ENCODE measurements at regions not wholly inside any gene's neighbourhood (a gene's known extent, or its start where the extent isn't known, plus 50 kb on each side); places are given as distances from the start of the nearest gene placed in this dataset.
"Not testable (repeated sequence)": the region's sequence is repeated elsewhere in the genome, so short reads cannot be mapped to it uniquely, and the experiment has no call there.

DNA sequence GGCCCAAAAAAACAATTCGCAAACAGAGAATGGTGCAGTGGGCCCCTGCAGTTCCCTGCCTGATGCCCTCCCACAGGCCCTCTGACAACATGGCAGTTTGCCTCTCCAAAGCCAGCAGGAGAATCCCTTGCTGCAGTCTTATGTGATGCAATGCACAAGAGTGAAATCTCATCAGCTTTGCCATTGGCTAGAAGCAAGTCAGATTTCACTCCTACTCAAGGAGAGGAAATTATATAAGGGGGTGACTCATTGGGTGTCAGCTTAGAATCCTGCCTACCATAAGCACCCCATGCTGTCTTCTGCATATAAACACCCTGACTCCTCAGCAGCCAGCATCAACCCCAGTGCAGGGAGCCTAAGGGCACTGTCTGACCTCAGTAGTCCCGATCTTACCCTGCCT is 157.3 kb upstream of the LDB2 start:
- DNase-seq: peak in 1 of 4 experiments; percentile 5

DNA sequence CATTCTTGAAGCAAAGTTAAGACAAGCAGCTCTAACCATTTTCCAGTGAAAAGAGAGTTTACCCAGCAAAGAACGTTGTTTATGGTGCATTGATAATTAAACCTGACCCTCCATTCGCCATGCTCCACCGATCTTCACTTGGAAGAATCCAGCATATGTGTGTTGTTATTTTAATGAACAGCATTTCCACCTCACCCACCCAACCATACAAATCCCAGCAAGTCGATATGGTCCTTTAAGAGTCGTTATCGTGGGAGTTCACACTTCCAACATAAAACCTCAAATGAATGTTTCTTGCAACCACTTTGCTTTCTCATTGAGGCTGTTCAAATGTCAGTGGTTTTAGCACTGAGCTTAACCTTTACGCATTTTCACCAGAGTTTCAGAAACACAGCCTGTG is 147.4 kb upstream of the LDB2 start:
- DNase-seq: no peak

DNA sequence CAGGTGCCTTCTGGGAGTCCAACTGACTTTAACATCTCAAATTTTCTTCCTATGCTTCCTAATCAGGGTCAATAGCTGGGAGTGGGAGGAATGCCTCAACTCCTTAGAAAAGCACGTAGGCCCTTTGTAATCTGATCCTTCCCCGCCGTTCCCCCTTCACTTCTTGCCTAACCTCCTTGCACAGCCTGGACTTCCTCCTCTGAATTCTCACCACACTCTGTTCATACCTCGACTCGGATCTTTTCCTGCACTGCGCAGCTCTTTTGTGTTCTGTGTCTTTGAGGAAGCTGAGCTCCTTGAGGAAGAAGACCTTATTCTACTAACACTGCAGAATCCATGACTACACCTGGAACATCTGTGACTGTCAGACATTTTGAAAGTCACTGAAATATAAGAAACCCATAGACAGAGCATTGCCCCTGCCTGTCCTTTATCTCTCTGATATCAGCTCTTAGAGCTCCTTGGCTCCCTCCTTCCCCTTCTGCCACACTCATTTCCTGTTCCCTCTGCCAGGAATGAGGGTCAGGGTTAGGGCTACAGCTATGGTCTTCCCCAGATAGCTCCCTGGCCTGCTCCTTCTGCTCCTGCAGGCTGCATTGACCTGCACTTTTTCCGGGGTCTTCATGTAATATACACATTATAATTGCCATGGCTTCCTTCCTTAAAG is 140.2 kb upstream of the LDB2 start:
- DNase-seq: no peak

DNA sequence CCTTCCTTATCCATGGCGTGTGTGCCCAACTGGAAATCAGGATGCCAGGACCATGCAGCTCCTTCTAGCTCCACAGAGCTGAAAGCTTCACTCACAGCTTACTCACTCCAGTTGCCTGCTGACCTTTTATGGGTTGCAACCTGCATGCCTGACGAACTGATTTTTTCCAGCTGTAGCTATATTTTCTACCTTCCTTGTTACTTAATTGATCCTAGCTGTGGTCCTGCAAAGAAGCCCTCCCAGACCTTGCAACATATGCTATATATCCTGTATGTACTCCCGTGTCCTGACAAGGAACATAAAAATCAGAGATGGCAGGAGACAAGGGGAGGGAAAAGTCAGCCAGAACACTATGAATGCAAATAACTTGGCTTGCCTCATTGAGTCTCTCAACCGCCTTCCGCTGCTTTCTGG is 135.3 kb upstream of the LDB2 start:
- DNase-seq: no peak

DNA sequence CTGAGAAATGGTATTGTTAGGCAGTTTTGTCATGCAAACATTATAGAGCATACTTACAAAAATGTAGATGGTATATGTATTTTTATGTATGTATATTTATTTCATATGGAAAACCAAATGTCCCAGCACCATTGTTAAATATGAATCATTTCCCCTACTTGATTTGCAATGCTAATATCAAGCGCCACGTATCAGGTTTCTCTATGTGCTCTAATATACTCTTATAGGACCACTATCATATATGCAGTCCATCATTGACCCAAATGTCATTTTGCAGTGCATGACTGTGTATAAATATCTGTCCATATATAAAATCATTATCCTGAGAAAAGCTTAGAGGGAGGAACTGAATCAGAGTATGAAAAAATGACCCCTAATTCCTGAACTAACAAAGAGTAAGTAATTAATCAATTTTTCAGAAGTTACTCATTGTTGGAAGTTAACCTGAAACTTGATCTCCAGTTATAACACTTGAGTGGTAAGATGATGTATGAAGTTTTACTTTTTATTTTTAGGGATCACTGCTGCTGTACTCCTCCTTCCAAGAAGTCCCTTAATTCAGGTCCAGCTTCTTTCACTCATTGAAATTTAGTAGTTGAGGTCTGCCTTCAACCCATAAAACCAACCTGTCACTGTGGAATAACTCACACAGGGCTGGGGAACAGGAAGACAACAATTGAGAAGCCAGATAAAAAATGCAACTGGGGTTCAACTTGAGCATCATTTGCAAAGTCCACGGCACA is 134.8 kb upstream of the LDB2 start:
- DNase-seq: no peak

DNA sequence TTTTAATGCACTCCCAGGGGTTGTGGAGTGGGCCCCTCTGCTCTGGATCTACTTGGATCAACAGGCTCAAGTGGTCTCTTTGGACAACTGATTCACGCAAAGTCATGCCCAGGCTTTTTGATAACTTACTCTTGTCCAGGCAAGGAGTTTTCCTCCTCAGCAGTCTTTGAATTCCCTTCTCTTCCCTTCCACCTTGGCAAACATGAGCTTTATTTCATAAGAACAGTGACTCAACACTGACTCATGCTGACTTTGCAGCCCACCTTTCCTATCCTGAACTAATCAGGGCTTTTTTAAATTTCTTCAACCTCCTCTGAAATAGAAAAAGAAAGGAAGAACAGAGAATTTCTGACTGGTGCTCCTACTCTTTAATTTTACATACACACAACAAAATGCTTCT is 132.1 kb upstream of the LDB2 start:
- DNase-seq: no peak

DNA sequence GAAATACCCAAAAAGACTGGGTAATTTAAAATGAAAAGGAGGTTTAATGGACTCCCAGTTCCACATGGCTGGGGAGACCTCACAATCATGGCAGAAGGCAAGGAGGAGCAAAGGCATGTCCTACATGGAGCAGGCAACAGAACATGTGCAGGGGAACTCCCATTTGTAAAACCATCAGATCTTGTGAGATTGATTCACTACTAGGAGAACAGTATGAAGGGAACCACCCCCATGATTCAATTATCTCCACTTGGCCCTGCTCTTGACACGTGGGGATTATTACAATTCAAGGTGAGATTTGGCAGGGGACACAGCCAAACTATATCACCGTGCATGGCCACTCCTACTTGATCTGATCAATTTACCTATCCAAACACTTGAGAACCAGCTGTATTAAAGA is 131.5 kb upstream of the LDB2 start:
- DNase-seq: no peak

DNA sequence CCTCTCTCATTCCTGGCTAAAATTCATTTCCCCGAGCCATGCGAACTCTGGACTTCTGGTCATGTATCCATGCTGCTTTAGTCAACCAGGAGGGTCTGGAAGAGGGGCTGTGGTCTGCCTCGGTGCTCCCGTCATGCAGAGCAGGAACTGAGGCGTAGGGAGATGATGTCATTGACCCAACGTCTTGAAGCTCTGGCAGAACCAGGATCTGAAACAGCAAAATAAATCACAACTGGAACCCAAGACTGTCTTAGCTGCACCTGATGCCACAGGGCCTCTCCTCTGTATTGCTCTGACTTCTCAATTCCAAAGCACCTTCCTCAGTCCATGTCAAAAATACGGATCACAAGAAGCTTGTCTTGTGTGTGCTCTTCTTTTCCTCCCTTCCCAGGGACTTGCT is 131.0 kb upstream of the LDB2 start:
- DNase-seq: no peak

DNA sequence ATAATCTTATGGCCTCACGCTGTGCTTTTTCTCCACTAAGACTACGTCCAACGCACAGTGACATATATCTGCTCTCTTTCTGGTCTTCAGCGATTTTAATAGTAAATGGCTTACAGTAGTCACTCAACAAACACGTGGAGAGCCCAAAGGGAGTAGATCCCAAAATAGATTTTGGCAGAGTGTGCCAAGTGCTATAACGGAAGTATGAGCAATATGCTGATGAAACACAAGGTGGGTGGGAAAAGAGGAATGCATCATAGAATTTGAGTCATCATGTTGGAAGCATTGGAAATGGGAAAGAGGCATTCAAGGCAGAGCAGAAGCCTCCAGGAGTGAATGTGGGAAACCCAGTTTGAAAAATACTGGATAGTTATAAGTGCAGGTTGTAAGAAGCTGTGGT is 129.1 kb upstream of the LDB2 start:
- DNase-seq: no peak

DNA sequence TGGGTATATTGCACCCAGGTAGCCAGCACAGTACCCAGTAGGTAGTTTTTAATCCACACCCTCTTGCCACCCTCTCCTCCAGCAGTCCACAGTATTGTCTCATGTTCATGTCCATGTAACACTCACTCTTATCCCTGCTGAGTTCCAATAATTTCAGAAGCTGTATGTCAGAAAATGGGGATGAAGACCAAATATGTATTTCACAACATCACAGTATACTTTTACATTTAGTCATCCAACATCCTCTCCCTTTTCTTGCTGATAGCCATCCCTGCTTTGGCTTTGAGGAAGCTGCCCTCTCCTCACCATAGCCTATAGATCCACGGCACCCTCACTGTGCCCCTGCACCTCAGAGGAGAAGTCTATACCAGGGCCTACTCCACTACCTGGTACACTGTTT is 126.0 kb upstream of the LDB2 start:
- no peak for DNase-seq

DNA sequence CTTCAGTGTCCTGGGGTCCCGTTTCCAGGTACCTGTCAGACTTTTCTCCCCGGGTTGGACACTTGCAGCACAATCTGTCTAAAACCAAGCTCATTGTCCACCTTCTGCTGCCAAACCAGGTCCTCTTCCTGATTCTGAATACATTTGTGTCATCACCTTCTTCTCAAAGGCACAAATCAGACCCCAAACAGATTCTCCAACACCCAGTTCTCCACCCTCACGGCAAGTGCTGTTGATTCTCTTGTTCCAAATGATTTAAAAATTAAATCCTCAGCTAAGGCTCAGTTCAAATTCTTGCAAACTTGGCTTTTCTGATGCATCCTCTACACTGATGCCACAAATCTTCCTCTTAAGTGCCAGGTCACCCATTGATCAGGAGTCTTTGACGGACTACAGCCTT is 122.5 kb upstream of the LDB2 start:
- no peak for DNase-seq

DNA sequence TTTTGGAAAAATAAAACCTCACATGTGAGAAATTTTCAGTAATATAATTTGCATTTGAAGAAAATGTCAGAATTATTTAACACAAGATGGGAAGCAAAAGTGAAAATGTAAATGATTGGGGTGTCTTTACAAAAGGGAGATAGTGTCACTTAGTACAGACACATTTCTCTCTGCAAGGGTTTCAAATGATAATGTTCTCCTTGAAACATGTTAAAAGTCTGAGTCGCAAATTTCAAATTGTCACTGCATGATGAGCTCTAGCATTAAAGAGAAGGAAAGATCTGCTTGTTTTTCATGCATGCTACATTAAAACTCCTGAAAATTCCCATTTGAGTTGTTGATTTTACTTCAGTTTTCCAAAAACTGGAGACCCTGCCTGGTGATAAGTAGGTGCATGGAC is 122.0 kb upstream of the LDB2 start:
- DNase-seq: no peak

DNA sequence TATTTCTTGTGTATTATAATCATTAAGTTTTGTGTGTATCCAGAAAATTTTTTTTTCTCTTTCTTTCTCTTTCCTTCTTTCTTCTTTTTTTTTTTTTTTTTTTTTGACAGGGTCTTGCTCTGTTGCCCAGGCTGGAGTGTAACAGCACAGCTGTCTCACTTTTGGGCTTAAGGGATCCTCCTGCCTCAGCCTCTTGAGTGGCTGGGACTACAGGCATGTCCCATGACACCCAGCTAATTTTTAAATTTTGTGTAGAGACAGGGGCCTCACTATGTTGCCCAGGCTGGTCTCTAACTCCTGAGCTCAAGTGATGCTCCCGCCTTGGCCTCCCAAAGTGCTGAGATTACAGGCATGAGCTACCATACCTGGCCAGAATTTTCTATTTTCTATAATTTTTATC is 120.2 kb upstream of the LDB2 start:
- DNase-seq: not testable (repeated sequence)

DNA sequence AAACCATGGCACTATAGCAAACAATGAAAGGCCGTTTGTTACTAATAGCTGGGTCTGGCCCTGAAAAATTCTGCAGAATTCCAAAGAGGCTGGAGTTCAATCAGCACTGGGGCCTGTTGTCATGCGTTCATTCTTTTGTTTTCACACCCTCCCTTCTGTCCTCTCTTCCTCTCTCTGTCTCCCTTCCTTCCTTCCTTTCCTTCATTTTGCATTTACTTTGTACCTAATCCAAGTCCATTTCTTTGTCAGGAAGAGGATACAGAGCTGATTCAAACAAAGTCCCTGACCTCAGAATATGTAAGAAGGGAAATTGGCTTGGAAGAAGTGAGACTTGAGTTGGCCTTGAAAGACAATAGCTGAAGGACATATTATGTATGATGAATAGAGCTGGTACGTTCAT is 119.6 kb upstream of the LDB2 start:
- DNase-seq: no peak

DNA sequence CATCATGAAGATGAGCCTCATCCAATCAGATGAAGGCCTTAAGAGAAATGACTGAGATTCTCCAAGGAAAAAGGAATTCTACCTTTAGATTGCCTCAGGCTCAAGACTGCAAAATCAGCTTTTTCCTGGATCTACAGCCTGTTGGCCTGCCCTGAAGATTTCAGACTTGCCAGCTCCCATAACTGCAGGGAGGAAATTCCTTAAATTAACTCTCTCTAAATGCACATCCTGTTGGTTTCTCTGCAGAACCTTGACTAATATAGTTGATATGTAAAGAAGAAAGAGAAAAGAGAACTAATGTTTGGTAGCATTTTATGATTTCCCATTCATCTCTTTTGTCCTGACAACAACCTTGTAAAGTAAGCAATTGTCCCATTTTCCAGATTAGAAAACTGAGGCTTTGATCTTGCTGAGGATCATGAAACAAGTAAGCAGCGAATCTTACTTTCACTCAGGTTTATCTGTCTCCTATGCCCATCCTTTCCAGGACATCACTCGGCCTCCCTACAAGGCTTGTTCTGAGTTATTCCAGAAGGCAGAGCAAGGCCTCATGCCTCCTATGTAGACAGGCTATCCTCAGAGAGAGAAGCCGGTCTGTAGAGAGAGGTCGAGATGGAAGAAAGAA is 115.0 kb upstream of the LDB2 start:
- DNase-seq: no peak

DNA sequence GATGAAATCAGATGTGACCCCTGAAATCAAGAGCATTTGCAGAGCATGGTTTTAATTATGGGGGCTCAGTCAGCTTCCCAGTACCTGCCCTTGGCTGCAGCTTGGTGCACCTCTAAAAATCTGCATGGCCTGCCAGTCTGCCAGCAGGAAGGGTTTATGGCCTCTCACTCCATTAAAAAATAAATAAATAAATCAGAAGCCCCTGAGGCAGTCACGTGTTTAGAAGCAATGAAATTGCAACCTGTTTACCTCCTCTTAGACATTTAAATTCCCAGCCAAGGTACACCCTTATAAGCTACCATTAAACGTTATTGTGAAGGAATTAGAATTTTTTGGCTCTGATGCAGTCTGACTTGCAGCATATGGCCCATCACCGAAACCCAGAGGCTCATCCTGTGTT is 114.0 kb upstream of the LDB2 start:
- DNase-seq: no peak

DNA sequence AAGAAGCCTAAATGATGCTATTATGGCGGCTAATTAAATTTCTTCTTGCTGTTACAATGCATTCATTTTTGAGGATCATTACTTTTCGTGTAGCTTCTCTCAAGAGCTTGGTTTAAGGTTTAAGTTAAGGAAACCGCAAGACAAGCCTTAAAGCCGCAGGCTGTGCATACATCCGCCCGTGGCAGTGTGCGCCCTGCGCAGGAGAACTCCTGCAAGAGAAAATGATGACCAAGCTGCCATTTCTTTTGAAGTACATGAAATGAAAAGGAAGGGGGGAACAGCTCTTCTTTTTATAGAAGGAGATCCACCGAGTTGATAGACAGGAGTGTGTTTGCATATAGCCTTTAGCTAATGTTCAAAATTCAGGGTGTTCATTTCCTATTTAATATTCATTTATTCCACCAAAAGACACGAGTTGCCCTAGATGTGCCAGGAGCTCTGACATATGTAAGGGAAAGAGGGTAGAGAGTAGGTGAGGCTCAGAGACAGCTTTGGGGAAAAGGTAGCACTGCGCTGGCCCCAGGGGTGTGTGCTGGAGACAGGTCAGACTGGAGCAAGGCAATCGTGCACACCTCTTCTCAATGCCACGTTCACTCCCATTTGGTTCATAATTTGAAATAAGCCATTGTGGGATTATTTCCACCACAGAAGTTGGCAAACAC is 112.1 kb upstream of the LDB2 start:
- no peak for DNase-seq

DNA sequence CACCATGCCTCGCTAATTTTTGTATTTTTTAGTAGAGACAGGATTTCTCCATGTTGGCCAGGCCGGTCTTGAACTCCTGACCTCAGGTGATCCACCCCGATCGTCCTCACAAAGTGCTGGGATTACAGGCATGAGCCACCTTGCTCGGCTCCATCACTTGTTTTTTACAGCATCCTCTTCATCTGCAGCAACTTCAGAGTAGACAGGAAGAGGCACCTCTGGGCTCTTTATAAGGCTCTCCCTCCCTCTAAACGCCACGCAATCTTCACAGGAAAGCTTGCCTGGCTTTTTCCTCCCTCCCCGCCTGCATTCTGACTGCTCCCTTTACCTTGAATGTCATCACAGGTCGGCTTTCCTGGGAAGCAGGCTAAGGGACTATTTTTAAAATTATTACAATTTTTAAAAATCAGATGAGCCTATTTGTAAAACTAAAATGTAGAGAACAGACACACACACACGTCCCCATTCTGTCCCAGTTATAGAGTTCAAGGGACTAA is 111.5 kb upstream of the LDB2 start:
- DNase-seq: no peak

DNA sequence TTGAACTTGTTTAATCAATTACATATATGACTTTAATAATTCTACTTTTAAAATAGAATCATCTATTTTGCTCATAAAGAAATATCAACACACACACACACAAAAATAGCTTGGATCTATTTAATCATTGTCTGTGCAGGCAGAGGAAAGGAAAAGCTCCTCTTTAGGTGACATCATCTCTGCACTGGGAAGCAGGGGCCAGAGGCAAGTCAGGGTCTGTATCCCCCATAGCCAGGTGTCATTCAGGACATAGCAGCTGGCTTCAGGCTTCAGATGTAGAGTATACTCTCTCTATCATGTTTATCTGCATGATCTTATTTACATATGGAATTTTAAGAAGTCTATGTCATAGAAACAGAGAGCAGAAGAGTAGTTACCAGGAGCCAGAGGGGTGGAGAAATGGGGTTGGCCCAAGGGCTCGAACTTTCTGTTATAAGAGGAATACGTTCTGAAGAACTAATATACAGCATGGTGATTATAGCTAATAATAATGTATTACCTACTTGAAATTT is 110.4 kb upstream of the LDB2 start:
- no peak for DNase-seq

DNA sequence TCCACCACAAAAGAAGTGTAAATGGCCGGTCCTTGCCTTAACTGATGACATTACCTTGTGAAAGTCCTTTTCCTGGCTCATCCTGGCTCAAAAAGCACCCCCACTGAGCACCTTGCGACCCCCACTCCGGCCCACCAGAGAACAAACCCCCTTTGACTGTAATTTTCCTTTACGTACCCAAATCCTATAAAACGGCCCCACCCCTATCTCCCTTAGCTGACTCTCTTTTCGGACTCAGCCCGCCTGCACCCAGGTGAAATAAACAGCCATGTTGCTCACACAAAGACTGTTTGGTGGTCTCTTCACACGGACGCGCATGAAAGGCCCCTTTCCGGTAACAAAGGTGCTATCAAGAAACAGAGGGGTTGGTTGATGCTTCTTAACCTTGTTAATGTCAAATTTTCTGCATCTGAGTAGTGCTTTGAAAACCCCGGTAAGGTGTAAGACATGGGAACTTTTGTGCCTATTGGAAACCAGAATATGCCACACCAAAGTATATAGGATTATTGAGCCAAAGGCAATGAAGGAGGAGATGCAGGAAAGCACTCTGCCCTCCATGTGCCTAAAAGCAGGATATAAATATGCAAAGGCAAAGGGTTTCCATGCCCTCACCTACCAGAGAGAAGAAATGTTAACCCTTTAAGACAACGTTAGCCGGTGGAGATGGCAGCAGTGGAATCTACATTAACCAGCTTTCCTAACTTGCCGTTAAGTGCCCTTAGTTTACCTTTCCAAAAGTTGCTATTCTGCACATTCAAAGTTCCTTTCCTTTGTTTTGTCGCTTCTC is 105.4 kb upstream of the LDB2 start:
- DNase-seq: not testable (repeated sequence)

DNA sequence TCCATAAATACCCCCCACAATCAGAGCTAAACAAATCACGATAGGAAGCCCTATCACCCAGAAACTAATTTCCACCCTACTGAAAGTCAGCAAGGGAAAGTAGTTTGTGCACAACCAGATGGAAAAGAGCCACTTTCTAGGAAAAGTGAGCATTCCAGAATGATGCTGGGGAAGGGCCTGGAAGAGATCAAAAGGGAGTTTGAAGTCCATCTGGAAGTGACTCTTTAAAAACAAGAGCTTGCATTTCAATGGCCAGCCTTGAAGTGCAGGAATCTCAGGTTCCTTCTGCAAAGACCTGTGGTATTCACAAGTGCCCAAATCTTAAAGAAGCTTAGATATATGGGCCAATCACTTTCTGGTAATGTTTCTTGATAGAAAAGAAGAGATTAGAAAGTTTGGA is 97.0 kb upstream of the LDB2 start:
- no peak for DNase-seq

Data from suppressor macrophage (primary cell).